Heart right ventricle (tissue), 16 donors: ENCODE measurements at regions not wholly inside any gene's neighbourhood (a gene's known extent, or its start where the extent isn't known, plus 50 kb on each side); places are given as distances from the start of the nearest gene placed in this dataset.
"Not testable (repeated sequence)": the region's sequence is repeated elsewhere in the genome, so short reads cannot be mapped to it uniquely, and the experiment has no call there.

Source experiments
- ATAC-seq, 8 donors: fragments of 200-7000 bp; cut with Tn5 transposase; one replicate each; pipeline ENCODE4 v1.9.1; 2020; ENCODE audit warnings: mild to moderate bottlenecking in 8 of 8, moderate library complexity in 8 of 8, moderate number of reproducible peaks in 1 of 8
- DNase-seq, 2 donors: peaks; one replicate each; pipeline ENCODE4 v3.0.0-alpha.2; 2020
- H3K27ac ChIP-seq, 10 donors: fragments of 200-600 bp; sonication (generic) in 2 of 10; one replicate each; pipeline versions ENCODE4 v1.5.0 to v1.8.0; 2020 to 2022; ENCODE audit warnings: mild to moderate bottlenecking in 3 of 10
- H3K27me3 ChIP-seq, 7 donors: fragments of 200-600 bp; one replicate each; pipeline ENCODE4 v1.8.0; 2021 to 2022; ENCODE audit warnings: mild to moderate bottlenecking in 2 of 7
- H3K36me3 ChIP-seq, 9 donors: fragments of 200-600 bp; sonication (generic) in 1 of 9; one replicate each; pipeline versions ENCODE4 v1.5.0 to v1.8.0; 2020 to 2022; ENCODE audit warnings: mild to moderate bottlenecking in 2 of 9
- H3K4me1 ChIP-seq, 9 donors: fragments of 200-600 bp; sonication (generic) in 1 of 9; one replicate each; pipeline versions ENCODE4 v1.5.0 to v1.8.0; 2020 to 2022; ENCODE audit warnings: mild to moderate bottlenecking in 4 of 9
- H3K4me3 ChIP-seq, 10 donors: fragments of 200-600 bp; sonication (generic) in 2 of 10; one replicate each; pipeline versions ENCODE4 v1.5.0 to v1.8.0; 2020 to 2022; ENCODE audit warnings: mild to moderate bottlenecking in 7 of 10, moderate library complexity in 2 of 10
- H3K9me3 ChIP-seq, 11 donors: fragments of 200-600 bp in 10 of 11; sonication (generic) in 2 of 11; one replicate each; pipeline versions ENCODE4 v1.5.0 to v1.8.0; 2013 to 2022; ENCODE audit warnings: mild to moderate bottlenecking in 2 of 11, control low read depth in 1 of 11, moderate library complexity in 1 of 11
- WGBS, 2 donors: extraction: QIAGEN DNeasy Blood & Tissue Kit; methylation state at CpG; one replicate each; pipeline ENCODE4 v1.1.7; 2013; ENCODE audit warnings: inconsistent platforms in 1 of 2; 5-methylcytosine and 5-hydroxymethylcytosine counted together
- intact Hi-C, 10 donors: fragments of 100-400 bp; cut with DNase I; formaldehyde crosslinking; loops; one replicate each; pipeline versions ENCODE4 v1.11.1 to v1.14.2; 2022
- TF ChIP-seq, protein P1 (sequence below), 9 donors: fragments of 200-600 bp; sonication (generic) in 2 of 9; IDR thresholded peaks; one replicate each; pipeline versions ENCODE4 v1.5.0 to v1.8.0; 2021 to 2022; ENCODE audit warnings: antibody characterized with exemption in 9 of 9, mild to moderate bottlenecking in 5 of 9, moderate library complexity in 1 of 9
- donor health status: Arrhythmogenic right ventricular cardiomyopathy.
- donor health status: ischemic (EF 13 %, LVEDD 7.1; RV severe dilation, severe dysfunction).
- donor health status: healthy with polysubstance abuse.
- donor health status: DM: no; HTN: yes; CAD: no.
- donor health status: DM: no; HTN: no; CAD: no.
- donor health status: ischemic (EF 25% LVEDD 6.9; RV normal size, moderate dysfunction).
- donor health status: ischemic (EF 25% LVEDD 5.7; RV mildly dilated, moderate dysfunction).
- donor health status: healthy.
- donor health status: DM: yes; HTN: yes; CAD: no.
- donor health status: Ischemic cardiomyopathy.
- donor health status: ischemic (EF 35%, LVEDD 5.7; RV mildly dilated, moderate dysfunction).
- donor health status: nonischemic (EF 11% LVEDD 7.7; RV severe dilation, severe dysfunction).
- donor health status: DM: yes; HTN: yes; CAD: no.
- donor health status: PGD.
- donor health status: ischemic (EF 29% LVEDD 5.4; RV normal size, mild dysfunction).
- donor health status: nonischemic (EF 23%, LVEDD 6.1; RV moderate dilation, normal function).

DNA sequence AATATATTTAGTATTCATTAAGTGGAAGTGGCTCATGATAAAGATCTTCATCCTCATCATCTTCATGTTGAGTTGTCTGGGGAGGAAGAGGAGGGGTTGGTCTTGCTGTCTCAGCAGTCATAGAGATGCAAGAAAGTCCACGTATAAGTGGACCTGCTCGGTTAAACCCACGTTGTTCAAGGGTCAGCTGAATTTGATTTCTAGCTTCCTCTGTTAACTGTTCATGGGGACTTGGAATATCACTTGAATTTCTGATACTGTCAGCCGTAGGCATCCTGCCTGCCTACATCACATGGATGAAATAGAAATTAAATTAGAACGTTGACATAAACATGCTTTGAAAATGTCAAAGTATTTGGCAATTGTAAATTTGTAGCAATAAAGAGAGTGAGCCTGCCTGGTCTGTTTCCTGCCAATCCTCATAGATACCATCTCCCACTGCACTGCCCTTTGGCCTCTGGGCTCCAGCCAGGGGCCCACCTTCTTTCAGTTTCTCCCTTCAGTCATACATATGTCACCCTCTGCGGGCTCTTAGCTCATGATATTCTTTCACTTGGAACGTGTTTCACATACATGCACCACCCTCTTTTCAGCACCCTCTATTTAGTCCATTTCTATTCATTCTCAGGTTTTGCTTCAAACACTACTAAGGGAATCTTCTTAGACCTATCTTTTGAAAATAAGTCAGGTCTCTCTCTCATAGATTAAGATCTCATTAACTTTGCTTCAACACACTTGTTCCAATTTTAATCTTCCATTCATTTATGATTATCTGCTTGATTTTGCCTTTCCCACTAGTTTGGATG, 376.3 kb downstream of the IPMK start:
- DNase-seq (no peak), ATAC-seq (no peak)
- WGBS, 2 donors, result 79 to 80% methylated on average over 7 of the region's 7 CpGs
- no peak overlapping the region for H3K27ac ChIP-seq
- no peaks in the 10 kb centered on the region for H3K36me3 ChIP-seq
- H3K4me3 ChIP-seq, result no peak overlapping the region
- no peaks in the 10 kb centered on the region for H3K4me1 ChIP-seq
- intact Hi-C loops, result no loop called here
- TF ChIP-seq, protein P1, sequence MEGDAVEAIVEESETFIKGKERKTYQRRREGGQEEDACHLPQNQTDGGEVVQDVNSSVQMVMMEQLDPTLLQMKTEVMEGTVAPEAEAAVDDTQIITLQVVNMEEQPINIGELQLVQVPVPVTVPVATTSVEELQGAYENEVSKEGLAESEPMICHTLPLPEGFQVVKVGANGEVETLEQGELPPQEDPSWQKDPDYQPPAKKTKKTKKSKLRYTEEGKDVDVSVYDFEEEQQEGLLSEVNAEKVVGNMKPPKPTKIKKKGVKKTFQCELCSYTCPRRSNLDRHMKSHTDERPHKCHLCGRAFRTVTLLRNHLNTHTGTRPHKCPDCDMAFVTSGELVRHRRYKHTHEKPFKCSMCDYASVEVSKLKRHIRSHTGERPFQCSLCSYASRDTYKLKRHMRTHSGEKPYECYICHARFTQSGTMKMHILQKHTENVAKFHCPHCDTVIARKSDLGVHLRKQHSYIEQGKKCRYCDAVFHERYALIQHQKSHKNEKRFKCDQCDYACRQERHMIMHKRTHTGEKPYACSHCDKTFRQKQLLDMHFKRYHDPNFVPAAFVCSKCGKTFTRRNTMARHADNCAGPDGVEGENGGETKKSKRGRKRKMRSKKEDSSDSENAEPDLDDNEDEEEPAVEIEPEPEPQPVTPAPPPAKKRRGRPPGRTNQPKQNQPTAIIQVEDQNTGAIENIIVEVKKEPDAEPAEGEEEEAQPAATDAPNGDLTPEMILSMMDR (IDR thresholded peaks at IDR 0.05), result no peak
- H3K9me3 ChIP-seq, result peaks cover 0 to 13% (median 0%) of the 10 kb centered on the region in 11 donors
- no peaks in the 10 kb centered on the region for H3K27me3 ChIP-seq

GRCh38 chr10:57890691-57891090, 377.0 kb downstream of the IPMK start:
- intact Hi-C loops, result no loop called here
- no peaks in the 10 kb centered on the region for H3K27me3 ChIP-seq
- ATAC-seq, result no peak

DNA sequence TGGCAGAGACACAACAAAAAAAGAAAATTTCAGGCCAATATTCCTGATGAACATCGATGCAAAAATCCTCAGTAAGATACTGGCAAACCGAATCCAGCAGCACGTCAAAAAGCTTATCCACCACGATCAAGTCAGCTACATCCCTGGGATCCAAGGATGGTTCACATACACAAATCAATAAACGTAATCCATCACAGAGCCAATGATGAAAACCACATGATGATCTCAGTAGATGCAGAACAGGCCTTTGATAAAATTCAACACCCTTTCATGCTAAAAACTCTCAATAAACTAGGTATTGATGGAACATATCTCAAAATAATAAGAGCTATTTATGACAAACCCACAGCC, 382.1 kb downstream of the IPMK start:
- 80 to 90% methylated on average over 5 of the region's 5 CpGs for WGBS, 2 donors
- intact Hi-C loops, result not testable (repeated sequence)

More at GRCh38 chr10:57890691-57891090, 377.0 kb downstream of the IPMK start:
- TF ChIP-seq, protein P1 (IDR thresholded peaks at IDR 0.05), result no peak
- 90 to 93% methylated on average over 5 of the region's 5 CpGs for WGBS, 2 donors
- H3K9me3 ChIP-seq, result peaks cover 0 to 13% (median 0%) of the 10 kb centered on the region in 11 donors
- H3K36me3 ChIP-seq, result no peaks in the 10 kb centered on the region
- H3K4me3 ChIP-seq, result no peak overlapping the region
- no peaks in the 10 kb centered on the region for H3K4me1 ChIP-seq
- H3K27ac ChIP-seq, result no peak overlapping the region
- no peak for DNase-seq

DNA sequence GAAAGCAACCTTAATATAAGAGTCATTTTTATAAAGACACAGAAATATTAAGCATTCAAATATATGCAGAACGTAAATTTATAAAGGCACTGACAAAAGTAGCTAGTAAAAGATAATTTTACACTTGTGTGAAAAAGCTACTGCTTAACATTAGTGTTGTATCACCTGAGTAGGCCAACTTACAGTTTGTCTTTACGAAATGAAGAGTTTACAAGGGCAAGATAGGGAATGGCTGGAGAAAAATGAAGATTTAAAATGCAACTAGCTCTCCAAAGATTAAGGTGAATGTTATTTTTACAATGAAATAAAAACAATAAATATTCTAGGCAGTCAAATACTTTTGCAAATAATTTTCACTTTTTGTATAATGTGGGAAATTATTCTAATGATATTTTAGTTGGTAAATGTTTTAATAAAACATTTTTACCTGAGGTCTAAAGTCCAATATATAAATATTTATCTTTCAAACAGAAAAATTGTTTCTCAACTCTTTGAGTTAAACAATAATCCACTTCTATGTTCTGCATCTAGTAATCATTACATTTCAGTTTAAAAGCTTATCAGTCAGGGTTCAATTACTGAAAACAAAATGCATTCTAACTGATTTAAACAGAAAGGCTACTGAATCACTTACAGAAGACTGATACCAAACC, 382.6 kb downstream of the IPMK start:
- 60 to 65% methylated on average over 2 of the region's 2 CpGs for WGBS, 2 donors

More for the DNA sequence above, 382.1 kb downstream of the IPMK start:
- H3K4me3 ChIP-seq, H3K4me1 ChIP-seq, H3K36me3 ChIP-seq, DNase-seq, ATAC-seq, H3K27me3 ChIP-seq, H3K27ac ChIP-seq: not testable (repeated sequence)
- H3K9me3 ChIP-seq, result peaks cover 0 to 13% (median 0%) of the 10 kb centered on the region in 11 donors

More for the DNA sequence above, 382.6 kb downstream of the IPMK start:
- Histone ChIP-seq H3K27me3 (no peaks in the 10 kb centered on the region), H3K4me3 (no peak overlapping the region), H3K36me3 (no peaks in the 10 kb centered on the region), H3K9me3 (peaks cover 0 to 13% (median 0%) of the 10 kb centered on the region in 11 donors), H3K27ac (no peak overlapping the region), H3K4me1 (no peaks in the 10 kb centered on the region)
- intact Hi-C loops, result no loop called here
- TF ChIP-seq, protein P1 (IDR thresholded peaks at IDR 0.05), result no peak
- DNase-seq (no peak), ATAC-seq (no peak)
